ENCODE measurements at regions not wholly inside any gene's neighbourhood (a gene's known extent, or its start where the extent isn't known, plus 50 kb on each side); places are given as distances from the start of the nearest gene placed in this dataset.
"Not testable (repeated sequence)": the region's sequence is repeated elsewhere in the genome, so short reads cannot be mapped to it uniquely, and the experiment has no call there.

DNA sequence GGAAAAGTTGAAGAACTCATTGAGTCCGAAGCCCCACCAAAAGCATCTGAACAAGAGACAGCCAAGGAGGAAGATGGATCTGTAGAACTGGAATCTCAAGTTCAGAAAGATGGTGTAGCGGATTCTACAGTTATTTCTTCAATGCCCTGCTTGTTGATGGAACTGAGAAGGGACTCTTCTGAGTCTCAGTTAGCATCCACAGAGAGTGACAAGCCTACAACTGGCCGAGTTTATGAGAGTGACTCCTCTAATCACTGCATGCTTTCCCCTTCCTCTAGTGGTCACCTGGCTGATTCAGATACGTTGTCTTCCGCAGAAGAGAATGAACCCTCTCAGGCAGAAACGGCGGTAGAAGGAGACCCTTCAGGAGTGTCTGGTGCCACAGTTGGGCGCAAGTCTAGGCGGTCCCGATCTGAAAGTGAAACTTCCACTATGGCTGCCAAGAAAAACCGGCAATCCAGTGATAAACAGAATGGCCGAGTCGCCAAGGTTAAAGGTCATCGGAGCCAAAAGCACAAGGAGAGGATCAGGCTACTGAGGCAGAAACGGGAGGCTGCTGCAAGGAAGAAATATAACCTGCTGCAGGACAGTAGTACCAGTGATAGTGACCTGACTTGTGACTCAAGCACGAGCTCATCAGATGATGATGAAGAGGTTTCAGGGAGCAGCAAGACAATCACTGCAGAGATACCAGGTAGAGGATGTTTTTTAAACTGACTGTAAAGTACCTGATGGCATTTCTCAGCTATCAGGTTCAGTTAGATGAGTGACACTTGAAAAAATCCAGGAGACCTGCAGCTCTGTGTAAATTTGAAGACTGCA lies 111.9 kb downstream of the HAUS1 start:
- TF ChIP-seq, protein P1, sequence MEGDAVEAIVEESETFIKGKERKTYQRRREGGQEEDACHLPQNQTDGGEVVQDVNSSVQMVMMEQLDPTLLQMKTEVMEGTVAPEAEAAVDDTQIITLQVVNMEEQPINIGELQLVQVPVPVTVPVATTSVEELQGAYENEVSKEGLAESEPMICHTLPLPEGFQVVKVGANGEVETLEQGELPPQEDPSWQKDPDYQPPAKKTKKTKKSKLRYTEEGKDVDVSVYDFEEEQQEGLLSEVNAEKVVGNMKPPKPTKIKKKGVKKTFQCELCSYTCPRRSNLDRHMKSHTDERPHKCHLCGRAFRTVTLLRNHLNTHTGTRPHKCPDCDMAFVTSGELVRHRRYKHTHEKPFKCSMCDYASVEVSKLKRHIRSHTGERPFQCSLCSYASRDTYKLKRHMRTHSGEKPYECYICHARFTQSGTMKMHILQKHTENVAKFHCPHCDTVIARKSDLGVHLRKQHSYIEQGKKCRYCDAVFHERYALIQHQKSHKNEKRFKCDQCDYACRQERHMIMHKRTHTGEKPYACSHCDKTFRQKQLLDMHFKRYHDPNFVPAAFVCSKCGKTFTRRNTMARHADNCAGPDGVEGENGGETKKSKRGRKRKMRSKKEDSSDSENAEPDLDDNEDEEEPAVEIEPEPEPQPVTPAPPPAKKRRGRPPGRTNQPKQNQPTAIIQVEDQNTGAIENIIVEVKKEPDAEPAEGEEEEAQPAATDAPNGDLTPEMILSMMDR (IDR thresholded peaks at IDR 0.05; ENCODE audit: insufficient read depth, low read depth, low read length), result no peak
- DNase-seq (ENCODE audit: low read depth), result no peak
- no peak overlapping the region for H3K4me3 ChIP-seq (ENCODE audit: low read depth, low read length)

DNA sequence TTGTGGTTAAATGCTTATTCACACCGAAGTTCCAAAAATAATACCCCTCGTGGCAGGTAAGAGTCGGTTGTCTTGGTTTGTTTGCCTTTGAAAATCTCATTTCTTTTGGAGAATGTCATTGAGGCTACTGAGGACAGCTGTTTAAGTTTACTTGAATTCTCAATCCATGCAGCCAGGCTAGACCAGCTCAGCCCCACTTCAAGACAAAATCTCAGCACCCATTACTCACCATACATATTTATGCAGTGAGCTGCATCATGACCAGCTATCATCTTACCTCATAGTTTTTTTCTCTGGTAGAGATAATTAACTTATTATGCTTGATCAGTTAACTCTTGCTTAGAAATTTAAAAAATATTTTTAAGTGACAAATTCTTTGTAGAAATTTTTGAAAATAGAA lies 115.9 kb downstream of the HAUS1 start:
- peak; percentile 28 for DNase-seq (ENCODE audit: low read depth)
- H3K4me3 ChIP-seq (ENCODE audit: low read depth, low read length), result no peak overlapping the region
- TF ChIP-seq, protein P1 (IDR thresholded peaks at IDR 0.05; ENCODE audit: insufficient read depth, low read depth, low read length), result no peak

DNA sequence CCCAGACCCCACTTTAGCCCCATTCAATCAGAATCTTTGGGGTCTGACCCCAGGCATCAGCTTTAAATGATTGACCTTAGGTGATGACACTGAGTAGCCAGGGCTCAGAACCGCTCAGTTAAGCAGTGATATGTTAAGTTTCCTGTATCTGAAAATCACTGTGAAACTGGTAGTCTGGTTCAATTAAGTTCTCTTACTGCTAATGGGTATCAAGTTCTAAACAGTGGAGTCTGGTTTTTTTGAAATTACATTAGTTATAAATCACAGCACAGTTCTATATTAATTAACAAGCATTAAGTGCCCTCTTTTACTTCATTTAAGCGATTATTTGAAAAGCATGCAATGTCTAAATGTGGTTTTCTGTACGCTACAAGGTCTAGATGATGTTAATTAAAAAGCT lies 117.9 kb downstream of the HAUS1 start:
- no peak for DNase-seq (ENCODE audit: low read depth)
- H3K4me3 ChIP-seq (ENCODE audit: low read depth, low read length), result no peak overlapping the region
- TF ChIP-seq, protein P1 (IDR thresholded peaks at IDR 0.05; ENCODE audit: insufficient read depth, low read depth, low read length), result no peak

DNA sequence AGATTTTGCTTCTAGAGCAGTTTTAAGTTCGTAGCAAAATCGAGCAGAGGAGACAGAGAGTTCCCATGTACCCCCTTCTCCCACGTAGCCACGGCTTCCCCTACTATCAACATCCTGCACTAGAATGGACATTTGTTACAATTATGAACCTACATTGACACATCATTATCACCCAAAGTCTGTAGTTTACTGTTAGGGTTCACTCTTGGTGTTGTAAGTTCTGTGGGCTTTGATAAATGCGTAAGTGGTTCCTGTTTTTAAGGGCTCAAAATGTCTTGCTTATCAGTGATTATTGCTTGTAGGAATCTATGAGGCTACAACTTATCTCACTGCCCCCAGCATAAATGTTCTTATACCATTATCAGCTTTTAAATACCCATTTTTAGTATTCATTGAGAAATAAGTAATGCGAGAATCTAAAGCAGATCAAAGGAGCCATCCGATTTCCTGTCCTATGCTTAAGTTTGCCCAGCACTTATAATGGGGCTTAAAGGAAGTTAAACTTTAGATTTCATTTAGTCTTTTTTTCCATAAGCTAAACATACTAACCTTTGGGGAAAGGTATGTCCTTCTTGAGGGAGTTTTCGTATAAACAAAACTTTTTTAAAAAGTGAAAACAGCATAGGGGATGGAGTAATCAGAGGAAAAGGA lies 118.7 kb downstream of the HAUS1 start:
- no peak overlapping the region for H3K4me3 ChIP-seq (ENCODE audit: low read depth, low read length)
- DNase-seq (ENCODE audit: low read depth), result peak; percentile 74
- TF ChIP-seq, protein P1 (IDR thresholded peaks at IDR 0.05; ENCODE audit: insufficient read depth, low read depth, low read length), result no peak

DNA sequence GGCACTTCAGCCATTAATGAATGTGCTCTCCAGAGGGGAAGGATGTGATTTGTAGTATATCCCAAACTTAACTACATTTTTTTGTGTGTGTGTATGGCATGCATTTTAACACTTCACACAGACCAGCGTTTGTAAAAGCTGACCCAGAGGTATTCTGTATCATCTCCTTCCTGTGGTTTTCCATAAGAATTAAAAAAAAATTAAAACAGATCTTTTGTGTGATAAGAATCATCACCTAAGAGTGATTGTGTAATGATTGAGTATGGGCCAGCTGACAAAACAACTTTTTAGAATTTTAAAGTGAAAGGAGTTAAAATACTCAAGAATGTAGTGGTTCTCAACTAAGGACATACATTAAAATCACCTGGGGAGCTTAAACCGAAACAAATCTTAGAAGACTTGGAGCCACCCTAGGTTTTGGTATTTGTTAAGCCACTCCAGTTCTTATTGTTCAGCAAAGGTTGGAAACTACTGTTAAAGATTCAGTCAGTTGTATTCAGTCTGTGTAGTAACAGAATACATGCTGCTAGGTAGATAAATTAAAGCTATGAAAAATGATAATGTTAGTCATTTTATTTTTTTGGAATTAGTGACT lies 120.1 kb downstream of the HAUS1 start:
- peak; percentile 43 for DNase-seq (ENCODE audit: low read depth)
- TF ChIP-seq, protein P1 (IDR thresholded peaks at IDR 0.05; ENCODE audit: insufficient read depth, low read depth, low read length), result no peak
- no peak overlapping the region for H3K4me3 ChIP-seq (ENCODE audit: low read depth, low read length)

DNA sequence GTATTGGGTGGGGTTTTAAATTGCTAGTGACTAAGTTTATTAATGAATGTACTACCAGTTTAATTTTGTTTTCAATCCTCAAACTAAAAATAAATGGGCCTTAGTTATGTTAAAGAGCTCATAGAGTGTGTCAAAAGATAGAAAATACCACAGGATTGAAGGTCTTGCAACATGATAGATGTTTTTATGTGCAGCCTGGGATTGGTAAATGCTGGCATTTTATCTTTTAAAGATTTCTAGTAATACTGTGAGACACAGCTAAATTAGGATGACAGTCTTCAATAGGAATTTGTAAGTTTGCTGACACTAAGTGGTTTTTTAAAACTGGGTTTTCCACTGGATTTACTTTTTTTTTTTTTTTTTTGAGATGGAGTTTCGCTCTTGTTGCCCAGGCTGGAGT lies 122.3 kb downstream of the HAUS1 start:
- no peak overlapping the region for H3K4me3 ChIP-seq (ENCODE audit: low read depth, low read length)
- TF ChIP-seq, protein P1 (IDR thresholded peaks at IDR 0.05; ENCODE audit: insufficient read depth, low read depth, low read length), result no peak
- peak; percentile 86 for DNase-seq (ENCODE audit: low read depth)

DNA sequence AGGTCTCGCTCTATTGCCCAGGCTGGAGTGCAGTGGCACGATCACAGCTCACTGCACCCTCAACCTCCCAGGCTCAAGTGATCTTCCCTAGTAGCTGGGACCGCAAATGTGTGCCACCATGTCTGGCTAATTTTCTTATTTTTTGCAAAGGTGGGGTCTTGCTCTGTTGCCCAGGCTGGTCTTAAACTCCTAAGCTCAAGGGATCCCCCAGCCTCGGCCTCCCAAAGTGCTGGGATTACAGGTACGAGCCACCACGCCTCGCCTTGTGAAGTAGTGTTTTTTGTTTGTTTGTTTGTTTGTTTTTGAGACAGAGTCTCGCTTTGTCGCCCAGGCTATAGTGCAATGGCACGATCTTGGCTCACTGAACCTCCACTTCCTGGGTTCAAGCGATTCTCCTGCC lies 125.5 kb downstream of the HAUS1 start:
- H3K4me3 ChIP-seq (ENCODE audit: low read depth, low read length); DNase-seq (ENCODE audit: low read depth): not testable (repeated sequence)
